HT-29 (cell line): ENCODE measurements at regions not wholly inside any gene's neighbourhood (a gene's known extent, or its start where the extent isn't known, plus 50 kb on each side); places are given as distances from the start of the nearest gene placed in this dataset.
"Not testable (repeated sequence)": the region's sequence is repeated elsewhere in the genome, so short reads cannot be mapped to it uniquely, and the experiment has no call there.

Source experiments
- DNase-seq: peaks from one replicate; pipeline ENCODE4 v3.0.0-alpha.2; 2015; ENCODE audit warnings: low spot score

- DNase-seq = no peak
Measured at GRCh38 chr10:84846658-84847316, 518.4 kb downstream of the CCSER2 start.

- DNase-seq = no peak
Measured at GRCh38 chr10:84848967-84849366, 520.6 kb downstream of the CCSER2 start.

GRCh38 chr10:84850826-84851225 is 522.4 kb downstream of the CCSER2 start:
- no peak for DNase-seq

GRCh38 chr10:84854439-84854838 is 526.0 kb downstream of the CCSER2 start:
- DNase-seq = no peak

GRCh38 chr10:84860855-84861254 is 532.5 kb downstream of the CCSER2 start:
- DNase-seq = no peak

DNA sequence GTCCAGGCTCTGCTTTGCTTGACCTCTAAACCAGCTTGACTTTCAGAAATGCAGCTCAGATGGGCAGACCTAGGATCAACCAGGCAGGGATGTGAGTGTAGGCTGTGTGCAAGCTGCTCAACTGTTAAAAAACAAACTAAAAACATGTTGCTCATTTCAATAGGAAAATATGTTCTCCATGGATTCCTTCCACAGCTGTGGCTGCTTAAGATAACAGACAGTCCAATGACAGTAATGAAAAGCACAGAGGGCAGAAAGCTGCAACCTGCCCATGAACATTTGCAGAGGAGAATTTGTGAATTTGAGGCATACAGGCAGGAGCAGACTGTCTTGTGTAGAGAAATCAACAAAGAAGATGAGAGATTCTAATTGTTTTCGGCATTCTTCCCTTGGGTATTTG is 534.2 kb downstream of the CCSER2 start:
- no peak for DNase-seq

GRCh38 chr10:84863675-84864074 is 535.3 kb downstream of the CCSER2 start:
- no peak for DNase-seq

DNA sequence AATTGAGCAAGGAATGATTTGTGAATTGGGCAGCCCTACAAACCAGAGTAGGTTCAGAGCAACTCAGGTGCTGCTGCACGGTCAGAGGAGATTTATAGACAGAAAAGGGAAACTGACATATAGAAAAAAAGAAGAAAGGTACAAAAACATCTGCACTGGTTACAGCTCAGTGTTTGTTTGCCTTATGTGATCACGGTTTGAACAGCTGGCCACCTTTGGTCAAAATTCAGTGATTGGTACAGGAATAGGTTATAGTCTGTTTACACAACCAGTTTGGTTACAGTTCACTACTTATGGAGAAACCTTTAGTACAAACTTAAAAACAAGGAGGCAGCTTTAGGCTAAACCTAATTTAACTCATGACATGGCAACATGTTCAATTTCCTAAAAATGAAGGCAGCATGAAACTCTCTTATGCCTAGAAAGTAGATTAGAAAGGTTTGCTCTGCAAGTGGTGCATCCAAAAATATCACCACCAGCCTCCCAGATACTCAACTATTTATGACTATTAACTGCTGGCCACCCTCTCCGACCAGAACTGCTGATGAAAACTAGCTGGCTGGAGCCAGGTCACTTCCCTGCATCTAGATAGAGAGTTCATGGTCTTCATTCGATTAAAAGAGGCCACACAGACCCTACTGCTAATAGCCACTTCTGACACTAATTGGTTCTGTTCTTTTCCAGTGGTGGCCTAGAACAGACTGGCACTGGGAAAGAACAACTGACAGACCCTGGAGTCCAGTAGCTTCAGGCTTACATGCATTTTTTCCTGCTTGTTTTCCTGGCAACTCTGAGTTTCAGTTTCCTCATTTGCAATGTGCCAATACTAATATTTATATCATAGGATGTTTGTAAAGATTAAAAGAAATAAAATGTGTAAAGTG is 548.0 kb downstream of the CCSER2 start:
- DNase-seq = no peak

- no peak for DNase-seq
Measured at GRCh38 chr10:84879991-84880390, 551.6 kb downstream of the CCSER2 start.

DNA sequence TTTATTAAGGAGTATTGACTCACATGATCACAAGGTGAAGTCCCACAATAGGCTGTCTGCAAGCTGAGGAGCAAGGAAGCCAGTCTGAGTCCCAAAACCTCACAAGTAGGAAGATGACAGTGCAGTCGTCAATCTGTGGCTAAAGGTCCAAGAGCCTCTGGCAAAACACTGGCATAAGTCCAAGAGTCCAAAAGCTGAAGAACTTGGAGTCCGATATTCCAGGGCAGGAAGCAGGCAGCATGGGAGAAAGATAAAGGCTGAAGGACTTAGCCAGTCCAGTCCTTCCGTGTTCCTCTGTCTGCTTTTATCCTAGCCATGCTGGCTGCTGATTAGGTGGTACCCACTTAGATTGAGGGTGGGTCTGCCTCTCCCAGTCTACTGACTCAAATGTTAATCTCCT is 553.3 kb downstream of the CCSER2 start:
- DNase-seq = not testable (repeated sequence)

- no peak for DNase-seq
Measured at GRCh38 chr10:84890706-84891105, 562.3 kb downstream of the CCSER2 start.

- no peak for DNase-seq
Measured at GRCh38 chr10:84891631-84892030, 563.2 kb downstream of the CCSER2 start.

DNA sequence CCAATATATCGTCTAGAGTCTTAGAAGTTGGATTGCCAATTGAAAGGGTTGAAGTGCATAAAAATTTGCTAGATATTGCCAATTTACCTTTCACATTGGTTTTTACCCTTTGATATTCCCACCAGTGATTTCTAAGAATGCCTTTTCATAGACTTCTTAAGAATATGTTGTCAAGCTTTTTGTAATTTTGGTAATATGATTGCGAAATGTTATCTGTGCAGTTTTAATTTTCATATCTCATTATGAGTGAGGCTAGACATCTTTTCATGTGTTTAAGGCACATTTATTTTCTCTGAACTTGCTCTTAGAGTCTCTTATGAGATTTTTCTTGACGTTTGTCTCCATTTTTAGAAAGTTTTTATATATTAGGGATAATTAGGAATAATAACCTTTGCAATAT is 567.2 kb downstream of the CCSER2 start:
- DNase-seq = no peak

- no peak for DNase-seq
Measured at GRCh38 chr10:84896909-84897308, 568.5 kb downstream of the CCSER2 start.

DNA sequence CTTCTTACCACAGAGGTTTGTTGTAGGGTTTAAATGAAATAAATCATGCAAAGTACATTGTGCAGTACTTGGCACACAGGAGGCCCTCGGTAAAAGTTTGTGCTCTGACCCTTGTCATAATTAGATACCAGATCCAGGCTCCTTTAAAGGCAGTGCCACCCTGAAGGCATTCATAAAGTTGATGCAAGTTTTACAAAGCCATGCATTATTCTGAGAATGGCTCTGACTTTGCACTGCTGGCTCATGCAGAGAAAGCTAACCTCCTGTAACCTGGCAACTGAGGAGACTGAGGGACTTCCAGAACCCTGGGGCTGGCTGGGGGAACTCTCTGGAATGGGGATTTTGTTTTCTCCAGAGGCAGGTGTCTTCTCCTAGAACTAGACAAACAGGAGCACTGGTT is 570.9 kb downstream of the CCSER2 start:
- no peak for DNase-seq

DNA sequence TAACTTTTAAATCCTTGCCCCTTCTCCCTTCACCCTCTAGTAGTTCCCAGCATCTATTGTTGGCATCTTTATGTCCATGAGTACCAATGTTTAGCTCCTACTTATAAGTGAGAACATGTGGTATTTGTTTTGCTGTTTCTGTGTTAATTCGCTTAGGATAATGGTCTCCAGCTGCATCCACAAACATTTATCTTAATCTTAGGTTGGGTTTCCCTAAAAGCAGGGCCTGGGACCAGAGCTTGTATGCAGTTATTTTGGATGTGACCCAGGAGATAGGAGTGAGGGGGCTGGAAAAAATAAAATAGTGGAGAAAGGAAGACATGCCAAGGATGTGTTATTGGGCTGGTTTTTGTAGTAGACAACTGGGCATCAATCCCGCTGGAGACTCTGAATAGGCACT is 571.8 kb downstream of the CCSER2 start:
- DNase-seq = no peak

DNA sequence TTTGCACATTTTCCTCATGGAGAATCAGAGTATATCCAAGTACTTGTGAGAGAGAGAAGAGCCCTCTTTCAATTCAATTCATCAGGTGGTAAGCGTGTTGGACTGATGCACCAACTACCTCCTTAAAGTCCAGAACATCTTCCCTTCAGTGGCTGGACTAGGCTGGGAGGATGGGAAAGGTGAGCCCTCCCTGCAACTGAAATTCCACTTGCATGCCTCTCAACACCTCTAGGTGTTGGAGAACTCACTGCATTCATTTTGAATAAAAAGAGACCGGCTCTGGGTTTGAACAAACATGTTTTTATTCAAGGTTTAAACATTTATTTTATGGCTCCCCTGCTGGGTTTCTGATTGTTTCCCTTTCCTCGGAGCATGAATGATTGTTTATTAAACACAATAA is 573.5 kb downstream of the CCSER2 start:
- DNase-seq = no peak

DNA sequence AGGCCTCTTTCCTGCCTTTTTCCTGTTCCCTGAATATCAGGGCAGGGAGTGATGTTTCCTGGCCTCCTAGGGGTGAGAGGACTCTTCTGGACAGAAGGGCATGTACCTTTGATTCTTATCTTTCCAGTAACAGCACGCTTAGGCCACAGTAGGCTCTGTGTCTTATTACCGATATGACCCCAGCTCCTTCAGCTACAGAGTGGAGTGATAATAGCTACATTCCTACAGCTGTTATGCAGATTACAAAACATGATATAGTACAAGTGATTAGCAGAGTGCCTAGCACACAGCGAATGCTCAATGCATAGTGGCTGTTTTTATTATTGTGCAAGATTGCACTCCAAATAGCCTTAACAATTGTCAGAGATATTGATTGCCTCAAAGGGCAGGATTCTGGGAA is 574.2 kb downstream of the CCSER2 start:
- no peak for DNase-seq

- DNase-seq = no peak
Measured at GRCh38 chr10:84903320-84903719, 574.9 kb downstream of the CCSER2 start.

GRCh38 chr10:84907461-84908009 is 579.1 kb downstream of the CCSER2 start:
- no peak for DNase-seq

GRCh38 chr10:84908491-84908890 is 580.1 kb downstream of the CCSER2 start:
- no peak for DNase-seq

DNA sequence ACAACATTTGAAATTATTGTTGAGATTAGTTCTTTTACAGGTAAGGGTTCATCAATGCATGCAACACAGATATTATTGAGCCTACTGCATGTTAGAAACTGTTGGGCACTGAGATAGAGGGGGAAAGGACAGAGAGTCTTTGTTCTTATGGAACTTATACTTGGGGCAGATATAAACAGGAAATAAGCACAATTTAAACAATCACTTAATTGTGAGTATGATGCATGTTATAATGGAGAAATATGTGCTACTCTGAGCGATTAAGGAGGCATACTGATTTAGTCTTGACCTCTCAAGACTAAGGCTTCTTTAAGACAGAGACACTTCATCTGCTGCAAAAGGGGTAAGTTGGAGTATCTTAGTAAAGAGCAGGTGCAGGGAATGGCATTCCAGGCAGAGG is 593.3 kb downstream of the CCSER2 start:
- DNase-seq = no peak

- peak; percentile 11 for DNase-seq
Measured at GRCh38 chr10:84924131-84924530, 595.7 kb downstream of the CCSER2 start.
